ENCODE measurements at regions not wholly inside any gene's neighbourhood (a gene's known extent, or its start where the extent isn't known, plus 50 kb on each side); places are given as distances from the start of the nearest gene placed in this dataset.

DNA sequence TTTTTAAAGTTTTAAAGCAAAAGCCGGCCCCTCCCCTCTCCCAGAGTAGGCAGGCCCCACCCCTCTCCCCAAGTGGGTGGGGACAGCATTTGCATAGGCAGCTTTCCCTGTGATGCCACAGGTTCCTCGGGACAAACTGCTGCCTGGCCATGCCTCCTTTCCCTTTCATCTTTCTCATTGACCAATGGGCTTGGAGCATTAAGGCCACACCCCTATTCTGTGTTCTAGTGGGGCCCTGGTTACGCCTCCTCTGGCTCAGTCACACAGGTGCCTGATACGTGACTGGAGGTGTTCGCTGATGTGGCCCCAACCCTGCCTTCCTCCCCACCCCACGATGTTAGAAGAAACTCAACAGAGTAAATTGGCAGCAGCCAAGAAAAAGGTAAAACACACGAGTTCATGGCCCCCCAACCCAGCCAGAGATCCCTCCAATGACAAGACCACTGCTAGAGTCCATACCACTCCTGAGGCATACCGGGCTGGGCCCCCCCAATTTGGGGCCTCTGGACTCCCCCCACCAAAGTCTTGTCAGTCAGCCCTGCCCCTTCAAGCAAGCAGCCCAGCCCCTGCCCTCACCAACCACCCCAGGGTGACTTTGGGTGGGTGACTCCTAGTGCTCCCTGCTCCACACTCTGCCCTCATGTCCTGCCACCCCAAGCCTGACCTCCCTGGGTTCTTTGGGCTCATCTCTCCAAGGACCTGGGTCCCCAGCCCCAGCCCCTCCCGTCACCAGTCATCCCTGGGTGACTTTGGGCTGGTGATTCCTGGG, 62.8 kb upstream of the CSPG4 start:
- TF ChIP-seq, protein P1, sequence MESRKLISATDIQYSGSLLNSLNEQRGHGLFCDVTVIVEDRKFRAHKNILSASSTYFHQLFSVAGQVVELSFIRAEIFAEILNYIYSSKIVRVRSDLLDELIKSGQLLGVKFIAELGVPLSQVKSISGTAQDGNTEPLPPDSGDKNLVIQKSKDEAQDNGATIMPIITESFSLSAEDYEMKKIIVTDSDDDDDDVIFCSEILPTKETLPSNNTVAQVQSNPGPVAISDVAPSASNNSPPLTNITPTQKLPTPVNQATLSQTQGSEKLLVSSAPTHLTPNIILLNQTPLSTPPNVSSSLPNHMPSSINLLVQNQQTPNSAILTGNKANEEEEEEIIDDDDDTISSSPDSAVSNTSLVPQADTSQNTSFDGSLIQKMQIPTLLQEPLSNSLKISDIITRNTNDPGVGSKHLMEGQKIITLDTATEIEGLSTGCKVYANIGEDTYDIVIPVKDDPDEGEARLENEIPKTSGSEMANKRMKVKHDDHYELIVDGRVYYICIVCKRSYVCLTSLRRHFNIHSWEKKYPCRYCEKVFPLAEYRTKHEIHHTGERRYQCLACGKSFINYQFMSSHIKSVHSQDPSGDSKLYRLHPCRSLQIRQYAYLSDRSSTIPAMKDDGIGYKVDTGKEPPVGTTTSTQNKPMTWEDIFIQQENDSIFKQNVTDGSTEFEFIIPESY (IDR thresholded peaks at IDR 0.05): no peak
- TF ChIP-seq, protein P2, sequence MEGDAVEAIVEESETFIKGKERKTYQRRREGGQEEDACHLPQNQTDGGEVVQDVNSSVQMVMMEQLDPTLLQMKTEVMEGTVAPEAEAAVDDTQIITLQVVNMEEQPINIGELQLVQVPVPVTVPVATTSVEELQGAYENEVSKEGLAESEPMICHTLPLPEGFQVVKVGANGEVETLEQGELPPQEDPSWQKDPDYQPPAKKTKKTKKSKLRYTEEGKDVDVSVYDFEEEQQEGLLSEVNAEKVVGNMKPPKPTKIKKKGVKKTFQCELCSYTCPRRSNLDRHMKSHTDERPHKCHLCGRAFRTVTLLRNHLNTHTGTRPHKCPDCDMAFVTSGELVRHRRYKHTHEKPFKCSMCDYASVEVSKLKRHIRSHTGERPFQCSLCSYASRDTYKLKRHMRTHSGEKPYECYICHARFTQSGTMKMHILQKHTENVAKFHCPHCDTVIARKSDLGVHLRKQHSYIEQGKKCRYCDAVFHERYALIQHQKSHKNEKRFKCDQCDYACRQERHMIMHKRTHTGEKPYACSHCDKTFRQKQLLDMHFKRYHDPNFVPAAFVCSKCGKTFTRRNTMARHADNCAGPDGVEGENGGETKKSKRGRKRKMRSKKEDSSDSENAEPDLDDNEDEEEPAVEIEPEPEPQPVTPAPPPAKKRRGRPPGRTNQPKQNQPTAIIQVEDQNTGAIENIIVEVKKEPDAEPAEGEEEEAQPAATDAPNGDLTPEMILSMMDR (IDR thresholded peaks at IDR 0.05; ENCODE audit: low read depth, low read length, missing input control): no peak
- TF ChIP-seq RXRA (IDR thresholded peaks at IDR 0.05) (no peak), RAD21 (IDR thresholded peaks at IDR 0.05) (no peak), SP1 (IDR thresholded peaks at IDR 0.05) (no peak)
- TF ChIP-seq, protein P3, sequence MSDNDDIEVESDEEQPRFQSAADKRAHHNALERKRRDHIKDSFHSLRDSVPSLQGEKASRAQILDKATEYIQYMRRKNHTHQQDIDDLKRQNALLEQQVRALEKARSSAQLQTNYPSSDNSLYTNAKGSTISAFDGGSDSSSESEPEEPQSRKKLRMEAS (IDR thresholded peaks at IDR 0.05): no peak
- TF ChIP-seq, protein P4, sequence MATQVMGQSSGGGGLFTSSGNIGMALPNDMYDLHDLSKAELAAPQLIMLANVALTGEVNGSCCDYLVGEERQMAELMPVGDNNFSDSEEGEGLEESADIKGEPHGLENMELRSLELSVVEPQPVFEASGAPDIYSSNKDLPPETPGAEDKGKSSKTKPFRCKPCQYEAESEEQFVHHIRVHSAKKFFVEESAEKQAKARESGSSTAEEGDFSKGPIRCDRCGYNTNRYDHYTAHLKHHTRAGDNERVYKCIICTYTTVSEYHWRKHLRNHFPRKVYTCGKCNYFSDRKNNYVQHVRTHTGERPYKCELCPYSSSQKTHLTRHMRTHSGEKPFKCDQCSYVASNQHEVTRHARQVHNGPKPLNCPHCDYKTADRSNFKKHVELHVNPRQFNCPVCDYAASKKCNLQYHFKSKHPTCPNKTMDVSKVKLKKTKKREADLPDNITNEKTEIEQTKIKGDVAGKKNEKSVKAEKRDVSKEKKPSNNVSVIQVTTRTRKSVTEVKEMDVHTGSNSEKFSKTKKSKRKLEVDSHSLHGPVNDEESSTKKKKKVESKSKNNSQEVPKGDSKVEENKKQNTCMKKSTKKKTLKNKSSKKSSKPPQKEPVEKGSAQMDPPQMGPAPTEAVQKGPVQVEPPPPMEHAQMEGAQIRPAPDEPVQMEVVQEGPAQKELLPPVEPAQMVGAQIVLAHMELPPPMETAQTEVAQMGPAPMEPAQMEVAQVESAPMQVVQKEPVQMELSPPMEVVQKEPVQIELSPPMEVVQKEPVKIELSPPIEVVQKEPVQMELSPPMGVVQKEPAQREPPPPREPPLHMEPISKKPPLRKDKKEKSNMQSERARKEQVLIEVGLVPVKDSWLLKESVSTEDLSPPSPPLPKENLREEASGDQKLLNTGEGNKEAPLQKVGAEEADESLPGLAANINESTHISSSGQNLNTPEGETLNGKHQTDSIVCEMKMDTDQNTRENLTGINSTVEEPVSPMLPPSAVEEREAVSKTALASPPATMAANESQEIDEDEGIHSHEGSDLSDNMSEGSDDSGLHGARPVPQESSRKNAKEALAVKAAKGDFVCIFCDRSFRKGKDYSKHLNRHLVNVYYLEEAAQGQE (IDR thresholded peaks at IDR 0.05): no peak
